Caco-2 (cell line): ENCODE measurements at regions not wholly inside any gene's neighbourhood (a gene's known extent, or its start where the extent isn't known, plus 50 kb on each side); places are given as distances from the start of the nearest gene placed in this dataset.

Source experiments
- BruUV-seq: library from RNA; stranded (reverse); fragments of 400-500 nt; replicated peaks from 2 replicates; lab custom pipeline; 2021; lab: Mats Ljungman, UMichigan
- CTCF ChIA-PET: fragments of 300-600 bp; sonication (Branson Sonifier 250); formaldehyde crosslinking; loops from one replicate; lab custom pipeline; 2022; ENCODE audit warnings: antibody characterized with exemption; lab: Charles Lee
- POLR2A ChIA-PET: fragments of 300-600 bp; sonication (Branson Sonifier 250); formaldehyde crosslinking; loops from one replicate; lab custom pipeline; 2022; ENCODE audit warnings: antibody characterized with exemption; lab: Charles Lee
- DNase-seq, 2 experiments: peaks; one replicate each; pipeline versions ENCODE4 v3.0.0 to v3.0.0-alpha.2; 2020 to 2022
- H3K27me3 ChIP-seq: replicated peaks from 2 replicates; pipeline ENCODE4 v1.6.0; 2011; ENCODE audit warnings: low read length; ENCODE audit not compliant: control insufficient read depth, insufficient read depth
- H3K36me3 ChIP-seq: 2 replicates; pipeline ENCODE4 v1.5.1; 2011; ENCODE audit warnings: low read length; ENCODE audit not compliant: control insufficient read depth, insufficient read depth
- H3K4me1 ChIP-seq: fragments of 250-450 bp; sonication (Bioruptor Pico); 2 replicates; pipeline ENCODE4 v1.5.1; 2020; ENCODE audit warnings: mild to moderate bottlenecking
- H3K4me3 ChIP-seq: 2 replicates; pipeline ENCODE4 v1.5.1; 2011; ENCODE audit warnings: low read depth, mild to moderate bottlenecking, control low read depth, low read length
- H3K9me3 ChIP-seq: fragments of 250-450 bp; sonication (Bioruptor Pico); 2 replicates; pipeline ENCODE4 v1.5.1; 2020; ENCODE audit warnings: mild to moderate bottlenecking, moderate library complexity
- H3K27ac Mint-ChIP-seq: one replicate; pipeline ENCODE4 v1.8.0; 2022; ENCODE audit warnings: mixed read lengths; ENCODE audit not compliant: unreplicated experiment
- H3K27me3 Mint-ChIP-seq: one replicate; pipeline ENCODE4 v1.8.0; 2022; ENCODE audit warnings: mixed read lengths; ENCODE audit not compliant: insufficient read depth, unreplicated experiment
- H3K36me3 Mint-ChIP-seq: one replicate; pipeline ENCODE4 v1.8.0; 2022; ENCODE audit warnings: mild to moderate bottlenecking, mixed read lengths; ENCODE audit not compliant: insufficient read depth, unreplicated experiment
- H3K4me1 Mint-ChIP-seq: one replicate; pipeline ENCODE4 v1.8.0; 2022; ENCODE audit warnings: low read depth, mixed read lengths; ENCODE audit not compliant: unreplicated experiment
- H3K4me3 Mint-ChIP-seq: one replicate; pipeline ENCODE4 v1.8.0; 2022; ENCODE audit warnings: mild to moderate bottlenecking, moderate library complexity, mixed read lengths; ENCODE audit not compliant: unreplicated experiment
- H3K9me3 Mint-ChIP-seq: one replicate; pipeline ENCODE4 v1.8.0; 2022; ENCODE audit warnings: mixed read lengths; ENCODE audit not compliant: unreplicated experiment
- intact Hi-C: fragments of 100-400 bp; cut with micrococcal nuclease; formaldehyde crosslinking; loops from one replicate; pipeline ENCODE4 v1.10.0; 2022; ENCODE audit not compliant: unreplicated experiment
- TF ChIP-seq, protein P1 (sequence below), 2 experiments: fragments of 200-600 bp in 1 of 2; IDR thresholded peaks; 1 replicate in 1 of 2; 2 replicates in 1 of 2; pipeline versions ENCODE4 v1.5.1 to v1.8.0; 2011 to 2022; ENCODE audit warnings: antibody characterized with exemption in 1 of 2, control low read depth in 1 of 2, inconsistent platforms in 1 of 2, low read depth in 1 of 2, low read length in 1 of 2, mild to moderate bottlenecking in 1 of 2, moderate library complexity in 1 of 2; ENCODE audit not compliant: insufficient read depth in 1 of 2, severe bottlenecking in 1 of 2, unreplicated experiment in 1 of 2

DNA sequence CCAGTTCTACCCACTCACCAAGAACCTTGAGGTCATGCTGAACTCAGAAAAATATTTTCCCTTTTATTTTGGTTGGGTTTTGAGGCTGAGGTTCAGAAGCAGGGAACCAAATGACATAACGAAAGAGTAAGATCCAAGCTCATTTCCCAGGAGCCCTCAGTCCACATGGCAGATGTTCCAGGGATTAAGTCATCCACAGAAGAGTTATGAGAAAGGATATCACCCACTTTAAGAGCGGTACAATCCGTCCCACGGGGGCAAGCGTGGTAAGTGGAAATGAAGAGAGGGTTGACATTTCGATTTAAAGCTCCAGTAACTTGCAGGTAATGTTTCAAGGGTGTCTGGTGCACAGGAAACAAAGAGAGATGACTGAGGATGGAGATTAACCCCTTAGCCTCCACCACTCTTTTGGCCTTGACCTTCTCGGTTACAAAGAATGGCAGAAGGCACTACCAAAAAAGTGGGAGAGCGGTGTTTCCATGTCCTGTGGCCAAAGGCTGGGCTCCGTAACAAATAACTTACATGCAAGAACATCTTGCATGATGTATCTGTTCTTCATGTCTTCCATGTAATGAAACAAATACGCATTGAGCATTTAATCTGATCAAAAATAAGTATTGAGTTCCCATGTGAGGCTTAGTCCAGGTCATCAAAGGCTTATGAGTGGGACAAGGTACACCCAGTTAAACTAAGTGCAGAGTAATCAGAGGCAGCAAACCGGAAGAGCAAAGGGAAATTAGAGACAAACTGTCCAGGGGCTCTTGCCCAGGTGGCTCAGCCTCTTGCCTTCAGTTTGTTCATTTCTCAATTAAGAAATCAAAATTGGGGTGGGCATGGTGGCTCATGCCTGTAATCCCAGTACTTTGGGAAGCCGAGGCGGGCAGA is 241.4 kb downstream of the TOMM20 start:
- no peak overlapping the region for H3K4me3 Mint-ChIP-seq
- no peaks in the 10 kb centered on the region for H3K27me3 Mint-ChIP-seq
- TF ChIP-seq, protein P1, sequence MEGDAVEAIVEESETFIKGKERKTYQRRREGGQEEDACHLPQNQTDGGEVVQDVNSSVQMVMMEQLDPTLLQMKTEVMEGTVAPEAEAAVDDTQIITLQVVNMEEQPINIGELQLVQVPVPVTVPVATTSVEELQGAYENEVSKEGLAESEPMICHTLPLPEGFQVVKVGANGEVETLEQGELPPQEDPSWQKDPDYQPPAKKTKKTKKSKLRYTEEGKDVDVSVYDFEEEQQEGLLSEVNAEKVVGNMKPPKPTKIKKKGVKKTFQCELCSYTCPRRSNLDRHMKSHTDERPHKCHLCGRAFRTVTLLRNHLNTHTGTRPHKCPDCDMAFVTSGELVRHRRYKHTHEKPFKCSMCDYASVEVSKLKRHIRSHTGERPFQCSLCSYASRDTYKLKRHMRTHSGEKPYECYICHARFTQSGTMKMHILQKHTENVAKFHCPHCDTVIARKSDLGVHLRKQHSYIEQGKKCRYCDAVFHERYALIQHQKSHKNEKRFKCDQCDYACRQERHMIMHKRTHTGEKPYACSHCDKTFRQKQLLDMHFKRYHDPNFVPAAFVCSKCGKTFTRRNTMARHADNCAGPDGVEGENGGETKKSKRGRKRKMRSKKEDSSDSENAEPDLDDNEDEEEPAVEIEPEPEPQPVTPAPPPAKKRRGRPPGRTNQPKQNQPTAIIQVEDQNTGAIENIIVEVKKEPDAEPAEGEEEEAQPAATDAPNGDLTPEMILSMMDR (IDR thresholded peaks at IDR 0.05; ENCODE audit: insufficient read depth in 1 of 2, low read depth in 1 of 2, low read length in 1 of 2, severe bottlenecking in 1 of 2, unreplicated experiment in 1 of 2), result no peak
- H3K36me3 Mint-ChIP-seq, result no peaks in the 10 kb centered on the region
- Histone ChIP-seq H3K9me3 (no peaks in the 10 kb centered on the region), H3K27me3 (no peaks in the 10 kb centered on the region), H3K4me1 (peaks cover 16% of the 10 kb centered on the region), H3K36me3 (no peaks in the 10 kb centered on the region), H3K4me3 (no peak overlapping the region)
- CTCF ChIA-PET, result no interaction called here
- DNase-seq, result no peak
- peaks cover 7% of the 10 kb centered on the region for H3K9me3 Mint-ChIP-seq
- intact Hi-C loops, result no loop called here
- H3K27ac Mint-ChIP-seq, result peak overlapping the region; percentile 48
- POLR2A ChIA-PET, result no interaction called here
- peaks cover 30% of the 10 kb centered on the region for H3K4me1 Mint-ChIP-seq
- BruUV-seq, result no TSS peak

DNA sequence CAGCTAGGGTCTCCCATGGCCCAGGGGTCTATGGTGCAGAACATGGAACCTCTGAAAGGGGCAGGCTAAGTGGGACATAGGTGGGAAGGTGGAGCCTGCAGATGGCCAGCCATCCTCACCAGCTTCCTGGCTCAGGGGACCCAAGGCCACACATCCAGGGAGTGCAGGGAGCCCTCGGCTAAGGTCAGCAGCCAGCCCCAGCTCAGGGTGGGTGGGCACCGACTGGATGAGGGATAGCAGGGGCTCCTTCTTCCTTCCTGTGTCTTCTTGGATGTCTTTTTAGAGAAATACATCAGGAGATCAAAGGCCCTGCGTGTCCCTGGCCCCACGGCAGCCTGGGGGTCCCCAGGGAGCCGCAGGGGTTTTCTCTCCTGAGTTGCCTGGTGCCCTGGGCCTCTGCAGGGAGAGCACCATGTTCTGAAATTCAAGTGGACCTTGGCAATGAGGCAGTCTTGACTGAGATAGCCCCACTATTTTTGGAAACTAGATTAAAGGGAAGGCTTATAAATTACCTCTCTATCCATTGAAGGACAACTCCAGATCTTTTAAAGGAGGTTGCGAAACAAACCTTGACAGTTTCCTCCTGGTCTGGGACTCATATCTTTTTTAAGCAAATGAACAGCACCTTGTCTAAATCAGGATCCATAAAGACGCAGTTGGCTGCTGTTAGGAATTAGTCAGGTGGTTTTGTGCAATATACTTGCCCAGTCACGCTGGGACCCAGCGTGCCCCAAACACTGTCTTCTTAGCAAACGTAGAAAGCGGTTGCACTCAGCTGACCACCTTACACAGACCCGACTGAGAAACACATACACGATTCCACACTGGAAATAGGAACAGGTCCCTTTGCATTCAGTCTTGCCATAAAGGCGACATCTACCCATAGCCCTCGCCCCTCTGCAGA is 242.3 kb downstream of the TOMM20 start:
- H3K36me3 Mint-ChIP-seq, result no peaks in the 10 kb centered on the region
- TF ChIP-seq, protein P1 (IDR thresholded peaks at IDR 0.05; ENCODE audit: insufficient read depth in 1 of 2, low read depth in 1 of 2, low read length in 1 of 2, severe bottlenecking in 1 of 2, unreplicated experiment in 1 of 2), result no peak
- H3K27me3 Mint-ChIP-seq, result no peaks in the 10 kb centered on the region
- intact Hi-C loops, result no loop called here
- Histone ChIP-seq H3K36me3 (no peaks in the 10 kb centered on the region), H3K27me3 (no peaks in the 10 kb centered on the region), H3K4me3 (no peak overlapping the region), H3K9me3 (no peaks in the 10 kb centered on the region), H3K4me1 (peaks cover 7% of the 10 kb centered on the region)
- CTCF ChIA-PET, result no interaction called here
- H3K9me3 Mint-ChIP-seq, result peaks cover 7% of the 10 kb centered on the region
- H3K4me1 Mint-ChIP-seq, result peaks cover 22% of the 10 kb centered on the region
- H3K4me3 Mint-ChIP-seq, result no peak overlapping the region
- DNase-seq, result no peak
- BruUV-seq, result no TSS peak
- H3K27ac Mint-ChIP-seq, result no peak overlapping the region
- POLR2A ChIA-PET, result no interaction called here

DNA sequence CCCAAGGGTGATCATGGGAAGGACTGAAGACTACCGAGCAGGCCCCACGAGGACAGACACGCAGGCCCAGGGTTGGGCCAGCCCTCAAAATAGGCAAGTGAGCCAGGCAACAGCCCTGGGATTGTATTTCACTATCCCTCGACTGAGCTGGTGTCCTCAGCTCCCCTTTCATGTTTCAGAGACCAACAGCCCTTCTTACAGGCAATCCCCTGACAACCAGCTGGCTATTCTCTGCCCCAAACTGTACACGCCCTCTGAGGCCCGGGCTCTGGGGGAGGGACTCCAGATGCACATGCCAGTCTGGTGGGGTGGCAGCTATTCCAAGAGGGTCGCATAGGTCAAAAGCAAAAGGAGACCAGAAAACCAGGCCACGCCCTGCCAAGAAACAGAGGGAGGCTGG is 243.0 kb downstream of the TOMM20 start:
- no peak overlapping the region for H3K27ac Mint-ChIP-seq

More for the DNA sequence above, 243.0 kb downstream of the TOMM20 start:
- CTCF ChIA-PET, result no interaction called here
- TF ChIP-seq, protein P1 (IDR thresholded peaks at IDR 0.05; ENCODE audit: insufficient read depth in 1 of 2, low read depth in 1 of 2, low read length in 1 of 2, severe bottlenecking in 1 of 2, unreplicated experiment in 1 of 2), result no peak
- Histone ChIP-seq H3K27me3 (no peaks in the 10 kb centered on the region), H3K4me1 (no peaks in the 10 kb centered on the region), H3K9me3 (no peaks in the 10 kb centered on the region), H3K4me3 (no peak overlapping the region), H3K36me3 (no peaks in the 10 kb centered on the region)
- POLR2A ChIA-PET, result no interaction called here
- intact Hi-C loops, result no loop called here
- no peaks in the 10 kb centered on the region for H3K36me3 Mint-ChIP-seq
- no TSS peak for BruUV-seq
- H3K4me3 Mint-ChIP-seq, result no peak overlapping the region
- H3K4me1 Mint-ChIP-seq, result peaks cover 15% of the 10 kb centered on the region
- peaks cover 7% of the 10 kb centered on the region for H3K9me3 Mint-ChIP-seq
- H3K27me3 Mint-ChIP-seq, result no peaks in the 10 kb centered on the region
- no peak for DNase-seq
